HEK293 (cell line): ENCODE measurements at regions not wholly inside any gene's neighbourhood (a gene's known extent, or its start where the extent isn't known, plus 50 kb on each side); places are given as distances from the start of the nearest gene placed in this dataset.

Experiments used
- CTCF ChIA-PET: fragments of 350-600 bp; formaldehyde crosslinking; extraction: SDS; loops from one replicate; lab custom pipeline; 2021; ENCODE audit warnings: antibody characterized with exemption; lab: Yijun Ruan, JAX
- POLR2A ChIA-PET: fragments of 300-600 bp; formaldehyde crosslinking; extraction: SDS; loops from one replicate; lab custom pipeline; 2020; ENCODE audit warnings: antibody characterized with exemption, inconsistent platforms; lab: Yijun Ruan, JAX
- H3K27ac ChIP-seq: fragments of 200-500 bp; sonication (Bioruptor generic); 2 replicates; pipeline ENCODE4 v1.5.1; 2014; ENCODE audit warnings: low read depth, low read length, control low read depth, inconsistent platforms; ENCODE audit errors: extremely low read depth
- H3K36me3 ChIP-seq, 2 experiments: fragments of 200-500 bp in 1 of 2; sonication (Bioruptor generic) in 1 of 2; 1 replicate in 1 of 2; 2 replicates in 1 of 2; pipeline ENCODE4 v1.5.1; 2014 to 2017; ENCODE audit warnings: inconsistent platforms in 2 of 2, low read length in 2 of 2; ENCODE audit not compliant: control insufficient read depth in 2 of 2, insufficient read depth in 1 of 2
- H3K4me1 ChIP-seq: fragments of 200-500 bp; sonication (Bioruptor generic); 2 replicates; pipeline ENCODE4 v1.5.1; 2014; ENCODE audit warnings: mild to moderate bottlenecking, low read length, inconsistent platforms; ENCODE audit not compliant: control insufficient read depth, insufficient read depth
- H3K4me3 ChIP-seq: 2 replicates; pipeline ENCODE4 v1.5.1; 2011; ENCODE audit warnings: low read depth, mild to moderate bottlenecking, control low read depth, low read length, moderate library complexity
- H3K9me3 ChIP-seq: fragments of 200-500 bp; sonication (Bioruptor generic); 2 replicates; pipeline ENCODE4 v1.5.1; 2014; ENCODE audit warnings: low read depth, low read length, inconsistent platforms; ENCODE audit not compliant: control insufficient read depth, insufficient read depth
- EGR2 ChIP-seq: fragments of 450-650 bp; formaldehyde crosslinking; IDR thresholded peaks from 2 replicates; pipeline ENCODE4 v1.5.1; 2016; ENCODE audit warnings: low read depth, missing biosample characterization, missing genetic modification characterization
- KLF8 ChIP-seq: fragments of 450-650 bp; formaldehyde crosslinking; IDR thresholded peaks from 2 replicates; pipeline ENCODE4 v1.5.1; 2016; ENCODE audit warnings: missing biosample characterization, missing genetic modification characterization
- REPIN1 ChIP-seq: fragments of 450-650 bp; formaldehyde crosslinking; IDR thresholded peaks from 2 replicates; pipeline ENCODE4 v1.5.1; 2017; ENCODE audit warnings: missing biosample characterization, missing genetic modification characterization, low read depth
- SETDB1 ChIP-seq: IDR thresholded peaks from one replicate; pipeline ENCODE4 v1.6.1; 2017; ENCODE audit warnings: mild to moderate bottlenecking, low read length, moderate library complexity, mixed read lengths; ENCODE audit not compliant: insufficient read length
- TRIM28 ChIP-seq: IDR thresholded peaks from 2 replicates; pipeline ENCODE4 v1.6.1; 2011; ENCODE audit warnings: low read length, control low read depth, borderline replicate concordance
- ZFP69B ChIP-seq: fragments of 450-650 bp; formaldehyde crosslinking; IDR thresholded peaks from 2 replicates; pipeline ENCODE4 v1.5.1; 2016; ENCODE audit warnings: missing biosample characterization, missing genetic modification characterization
- ZNF133 ChIP-seq: fragments of 450-650 bp; formaldehyde crosslinking; IDR thresholded peaks from 2 replicates; pipeline ENCODE4 v1.5.1; 2016; ENCODE audit warnings: missing biosample characterization, missing genetic modification characterization
- ZNF146 ChIP-seq: fragments of 450-650 bp; formaldehyde crosslinking; IDR thresholded peaks from 2 replicates; pipeline ENCODE4 v1.5.1; 2016; ENCODE audit warnings: missing biosample characterization, missing genetic modification characterization
- ZNF266 ChIP-seq: fragments of 450-650 bp; formaldehyde crosslinking; IDR thresholded peaks from 2 replicates; pipeline ENCODE4 v1.5.1; 2016; ENCODE audit warnings: missing biosample characterization, missing genetic modification characterization, low read depth
- ZNF292 ChIP-seq: fragments of 450-650 bp; formaldehyde crosslinking; IDR thresholded peaks from 2 replicates; pipeline ENCODE4 v1.5.1; 2016; ENCODE audit warnings: low read depth, missing biosample characterization, missing genetic modification characterization, borderline replicate concordance
- ZNF473 ChIP-seq: fragments of 450-650 bp; formaldehyde crosslinking; IDR thresholded peaks from 2 replicates; pipeline ENCODE4 v1.5.1; 2017; ENCODE audit warnings: missing biosample characterization, missing genetic modification characterization
- ZNF514 ChIP-seq: fragments of 450-650 bp; formaldehyde crosslinking; IDR thresholded peaks from 2 replicates; pipeline ENCODE4 v1.5.1; 2016; ENCODE audit warnings: missing biosample characterization, missing genetic modification characterization
- ZNF707 ChIP-seq: fragments of 450-650 bp; formaldehyde crosslinking; IDR thresholded peaks from 2 replicates; pipeline ENCODE4 v1.5.1; 2016; ENCODE audit warnings: missing biosample characterization, missing genetic modification characterization
- TF ChIP-seq, protein P1 (sequence below): fragments of 450-650 bp; formaldehyde crosslinking; conservative IDR thresholded peaks from 2 replicates; pipeline ENCODE4 v1.5.1; 2016; ENCODE audit warnings: low read depth, missing biosample characterization, missing genetic modification characterization
- TF ChIP-seq, protein P2 (sequence below): fragments of 450-650 bp; formaldehyde crosslinking; IDR thresholded peaks from 2 replicates; pipeline ENCODE4 v1.5.1; 2016; ENCODE audit warnings: missing biosample characterization, missing genetic modification characterization, low read depth
- TF ChIP-seq, protein P3 (sequence below): fragments of 450-650 bp; formaldehyde crosslinking; IDR thresholded peaks from 2 replicates; pipeline ENCODE4 v1.5.1; 2016; ENCODE audit warnings: missing biosample characterization, missing genetic modification characterization, borderline replicate concordance
- TF ChIP-seq, protein P4 (sequence below): fragments of 450-650 bp; formaldehyde crosslinking; IDR thresholded peaks from 2 replicates; pipeline ENCODE4; 2016; ENCODE audit warnings: missing biosample characterization, missing genetic modification characterization

DNA sequence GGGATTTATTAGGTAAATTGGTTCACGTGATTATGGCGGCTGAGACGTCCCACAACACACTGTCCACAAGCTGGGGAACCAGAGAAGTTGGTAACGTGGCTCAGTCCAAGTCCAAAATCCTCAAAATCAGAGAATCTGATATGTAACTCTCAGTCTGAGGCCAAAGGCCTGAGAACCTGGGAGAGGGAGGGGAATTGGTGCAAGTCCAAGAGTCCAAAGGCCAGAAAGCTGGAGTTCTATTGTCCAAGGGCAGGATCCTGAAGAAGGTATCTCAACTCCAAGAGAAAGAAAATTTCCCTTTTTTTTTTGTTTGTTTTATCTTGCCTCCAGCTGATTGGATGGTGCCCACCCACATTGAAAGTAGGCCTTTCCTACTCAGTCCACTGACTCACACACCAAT lies 83.8 kb downstream of the PRDM9 start:
- Histone ChIP-seq H3K27ac (no peak overlapping the region), H3K4me1 (no peaks in the 10 kb centered on the region), H3K9me3 (no peaks in the 10 kb centered on the region; the same call in 1 of the 2 replicates), H3K4me3 (no peak overlapping the region), H3K36me3 (no peaks in the 10 kb centered on the region)
- TF ChIP-seq, protein P1, sequence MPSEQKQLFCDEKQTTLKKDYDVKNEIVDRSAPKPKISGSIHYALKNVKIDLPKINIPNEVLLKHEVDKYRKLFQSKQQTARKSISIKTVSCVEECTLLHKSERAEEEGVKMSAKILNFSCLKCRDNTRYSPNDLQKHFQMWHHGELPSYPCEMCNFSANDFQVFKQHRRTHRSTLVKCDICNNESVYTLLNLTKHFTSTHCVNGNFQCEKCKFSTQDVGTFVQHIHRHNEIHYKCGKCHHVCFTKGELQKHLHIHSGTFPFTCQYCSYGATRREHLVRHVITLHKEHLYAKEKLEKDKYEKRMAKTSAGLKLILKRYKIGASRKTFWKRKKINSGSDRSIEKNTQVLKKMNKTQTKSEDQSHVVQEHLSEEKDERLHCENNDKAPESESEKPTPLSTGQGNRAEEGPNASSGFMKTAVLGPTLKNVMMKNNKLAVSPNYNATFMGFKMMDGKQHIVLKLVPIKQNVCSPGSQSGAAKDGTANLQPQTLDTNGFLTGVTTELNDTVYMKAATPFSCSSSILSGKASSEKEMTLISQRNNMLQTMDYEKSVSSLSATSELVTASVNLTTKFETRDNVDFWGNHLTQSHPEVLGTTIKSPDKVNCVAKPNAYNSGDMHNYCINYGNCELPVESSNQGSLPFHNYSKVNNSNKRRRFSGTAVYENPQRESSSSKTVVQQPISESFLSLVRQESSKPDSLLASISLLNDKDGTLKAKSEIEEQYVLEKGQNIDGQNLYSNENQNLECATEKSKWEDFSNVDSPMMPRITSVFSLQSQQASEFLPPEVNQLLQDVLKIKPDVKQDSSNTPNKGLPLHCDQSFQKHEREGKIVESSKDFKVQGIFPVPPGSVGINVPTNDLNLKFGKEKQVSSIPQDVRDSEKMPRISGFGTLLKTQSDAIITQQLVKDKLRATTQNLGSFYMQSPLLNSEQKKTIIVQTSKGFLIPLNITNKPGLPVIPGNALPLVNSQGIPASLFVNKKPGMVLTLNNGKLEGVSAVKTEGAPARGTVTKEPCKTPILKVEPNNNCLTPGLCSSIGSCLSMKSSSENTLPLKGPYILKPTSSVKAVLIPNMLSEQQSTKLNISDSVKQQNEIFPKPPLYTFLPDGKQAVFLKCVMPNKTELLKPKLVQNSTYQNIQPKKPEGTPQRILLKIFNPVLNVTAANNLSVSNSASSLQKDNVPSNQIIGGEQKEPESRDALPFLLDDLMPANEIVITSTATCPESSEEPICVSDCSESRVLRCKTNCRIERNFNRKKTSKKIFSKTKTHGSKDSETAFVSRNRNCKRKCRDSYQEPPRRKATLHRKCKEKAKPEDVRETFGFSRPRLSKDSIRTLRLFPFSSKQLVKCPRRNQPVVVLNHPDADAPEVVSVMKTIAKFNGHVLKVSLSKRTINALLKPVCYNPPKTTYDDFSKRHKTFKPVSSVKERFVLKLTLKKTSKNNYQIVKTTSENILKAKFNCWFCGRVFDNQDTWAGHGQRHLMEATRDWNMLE (tag by site-specific recombination), result no peak
- TF ChIP-seq EGR2 (tag by site-specific recombination) (no peak), ZNF473 (tag by site-specific recombination) (no peak), ZNF707 (tag by site-specific recombination) (no peak), ZNF266 (tag by site-specific recombination) (no peak), SETDB1 (no peak)
- TF ChIP-seq, protein P2, sequence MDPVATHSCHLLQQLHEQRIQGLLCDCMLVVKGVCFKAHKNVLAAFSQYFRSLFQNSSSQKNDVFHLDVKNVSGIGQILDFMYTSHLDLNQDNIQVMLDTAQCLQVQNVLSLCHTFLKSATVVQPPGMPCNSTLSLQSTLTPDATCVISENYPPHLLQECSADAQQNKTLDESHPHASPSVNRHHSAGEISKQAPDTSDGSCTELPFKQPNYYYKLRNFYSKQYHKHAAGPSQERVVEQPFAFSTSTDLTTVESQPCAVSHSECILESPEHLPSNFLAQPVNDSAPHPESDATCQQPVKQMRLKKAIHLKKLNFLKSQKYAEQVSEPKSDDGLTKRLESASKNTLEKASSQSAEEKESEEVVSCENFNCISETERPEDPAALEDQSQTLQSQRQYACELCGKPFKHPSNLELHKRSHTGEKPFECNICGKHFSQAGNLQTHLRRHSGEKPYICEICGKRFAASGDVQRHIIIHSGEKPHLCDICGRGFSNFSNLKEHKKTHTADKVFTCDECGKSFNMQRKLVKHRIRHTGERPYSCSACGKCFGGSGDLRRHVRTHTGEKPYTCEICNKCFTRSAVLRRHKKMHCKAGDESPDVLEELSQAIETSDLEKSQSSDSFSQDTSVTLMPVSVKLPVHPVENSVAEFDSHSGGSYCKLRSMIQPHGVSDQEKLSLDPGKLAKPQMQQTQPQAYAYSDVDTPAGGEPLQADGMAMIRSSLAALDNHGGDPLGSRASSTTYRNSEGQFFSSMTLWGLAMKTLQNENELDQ (tag by site-specific recombination), result no peak
- ChIA-PET CTCF (no interaction called here), POLR2A (no interaction called here)

DNA sequence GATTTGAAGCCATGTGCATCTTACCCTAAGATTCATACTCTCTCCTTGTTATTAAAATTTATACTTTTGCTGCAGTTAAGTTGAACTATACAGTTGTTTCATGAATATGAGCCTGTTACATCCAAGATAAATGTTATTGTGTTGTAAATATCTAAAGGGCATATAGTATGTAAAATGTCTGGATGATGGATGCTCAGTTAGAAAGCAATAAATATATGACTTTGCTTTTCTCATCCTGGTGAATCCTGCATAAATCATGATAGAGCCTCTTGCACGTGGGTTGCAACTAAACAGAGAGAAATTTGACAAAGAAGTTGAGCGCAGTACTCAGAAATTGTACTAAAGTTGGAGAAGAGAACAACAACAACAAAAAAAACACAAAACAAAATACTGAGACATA lies 99.5 kb downstream of the PRDM9 start:
- POLR2A ChIA-PET, result no interaction called here
- Histone ChIP-seq H3K36me3 (no peaks in the 10 kb centered on the region), H3K4me1 (no peaks in the 10 kb centered on the region), H3K27ac (no peak overlapping the region), H3K9me3 (no peaks in the 10 kb centered on the region), H3K4me3 (no peak overlapping the region)
- TF ChIP-seq, protein P3, sequence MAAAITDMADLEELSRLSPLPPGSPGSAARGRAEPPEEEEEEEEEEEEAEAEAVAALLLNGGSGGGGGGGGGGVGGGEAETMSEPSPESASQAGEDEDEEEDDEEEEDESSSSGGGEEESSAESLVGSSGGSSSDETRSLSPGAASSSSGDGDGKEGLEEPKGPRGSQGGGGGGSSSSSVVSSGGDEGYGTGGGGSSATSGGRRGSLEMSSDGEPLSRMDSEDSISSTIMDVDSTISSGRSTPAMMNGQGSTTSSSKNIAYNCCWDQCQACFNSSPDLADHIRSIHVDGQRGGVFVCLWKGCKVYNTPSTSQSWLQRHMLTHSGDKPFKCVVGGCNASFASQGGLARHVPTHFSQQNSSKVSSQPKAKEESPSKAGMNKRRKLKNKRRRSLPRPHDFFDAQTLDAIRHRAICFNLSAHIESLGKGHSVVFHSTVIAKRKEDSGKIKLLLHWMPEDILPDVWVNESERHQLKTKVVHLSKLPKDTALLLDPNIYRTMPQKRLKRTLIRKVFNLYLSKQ (tag by site-specific recombination), result no peak
- no peak for TF ChIP-seq REPIN1
- no peak for TF ChIP-seq KLF8 (tag by site-specific recombination)
- TF ChIP-seq ZNF514 (tag by site-specific recombination), result no peak
- TF ChIP-seq ZNF146, result no peak
- TF ChIP-seq ZNF292, result no peak
- TF ChIP-seq, protein P4, sequence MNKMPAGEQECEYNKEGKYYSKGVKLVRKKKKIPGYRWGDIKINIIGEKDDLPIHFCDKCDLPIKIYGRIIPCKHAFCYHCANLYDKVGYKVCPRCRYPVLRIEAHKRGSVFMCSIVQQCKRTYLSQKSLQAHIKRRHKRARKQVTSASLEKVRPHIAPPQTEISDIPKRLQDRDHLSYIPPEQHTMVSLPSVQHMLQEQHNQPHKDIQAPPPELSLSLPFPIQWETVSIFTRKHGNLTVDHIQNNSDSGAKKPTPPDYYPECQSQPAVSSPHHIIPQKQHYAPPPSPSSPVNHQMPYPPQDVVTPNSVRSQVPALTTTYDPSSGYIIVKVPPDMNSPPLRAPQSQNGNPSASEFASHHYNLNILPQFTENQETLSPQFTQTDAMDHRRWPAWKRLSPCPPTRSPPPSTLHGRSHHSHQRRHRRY, result no peak
- no peak for TF ChIP-seq ZFP69B (tag by site-specific recombination)
- no peak for TF ChIP-seq TRIM28
- TF ChIP-seq ZNF133 (tag by site-specific recombination), result no peak
- CTCF ChIA-PET, result no interaction called here
